ENCODE measurements at regions not wholly inside any gene's neighbourhood (a gene's known extent, or its start where the extent isn't known, plus 50 kb on each side); places are given as distances from the start of the nearest gene placed in this dataset.

DNA sequence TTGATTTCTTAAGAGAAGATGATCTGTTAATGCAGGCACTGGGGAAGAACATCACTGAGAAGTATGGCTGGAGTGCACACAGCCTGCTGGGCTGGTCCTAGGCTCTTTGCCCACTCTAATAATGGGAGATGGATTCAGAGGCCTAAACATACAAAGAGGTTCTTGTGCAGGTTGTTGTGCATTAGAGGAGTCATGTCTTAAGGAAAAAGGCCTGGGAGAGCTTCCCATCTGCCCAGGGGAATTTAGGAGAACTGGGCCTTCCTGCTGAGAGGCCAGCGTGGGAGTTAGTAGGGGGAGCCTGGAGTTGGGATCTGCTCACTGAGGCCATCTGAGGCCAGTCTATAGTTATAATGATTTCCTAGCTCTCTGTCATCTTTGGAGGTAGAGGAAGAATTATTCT, 126.7 kb downstream of the TLR5 start:
- Histone ChIP-seq H3K27me3 (replicated peaks in 1 of 4; ENCODE audit: control insufficient read depth in 3 of 4, extremely low read depth in 1 of 4, insufficient read depth in 3 of 4, low read length in 3 of 4) (no peaks in the 10 kb centered on the region), H3K4me2 (ENCODE audit: insufficient read depth in 1 of 2, low read depth in 2 of 2, low read length in 2 of 2) (no peak overlapping the region), H4K91ac (replicated peaks; ENCODE audit: insufficient read length, low read length) (no peak overlapping the region), H2AK5ac (ENCODE audit: low read depth, low read length) (no peak overlapping the region), H2BK15ac (ENCODE audit: low read length) (no peak overlapping the region), H2BK12ac (ENCODE audit: low read depth, low read length) (no peak overlapping the region), H3K56ac (replicated peaks; ENCODE audit: insufficient read length, low read depth, low read length) (no peak overlapping the region), H3K4me1 (replicated peaks in 1 of 4; ENCODE audit: control insufficient read depth in 3 of 4, insufficient read depth in 4 of 4, low read length in 3 of 4) (peaks cover 2 to 16% (median 5%) of the 10 kb centered on the region in 4 experiments), H3K18ac (ENCODE audit: extremely low read depth, low read length) (no peak overlapping the region), H3K23me2 (ENCODE audit: low read depth, low read length) (no peaks in the 10 kb centered on the region), H3K9me3 (ENCODE audit: insufficient read depth in 2 of 2, low read depth in 1 of 2, low read length in 1 of 2) (no peaks in the 10 kb centered on the region), H3K23ac (ENCODE audit: insufficient read length) (no peak overlapping the region), H2BK20ac (ENCODE audit: low read length) (no peak overlapping the region), H2AFZ (ENCODE audit: low read length) (no peak overlapping the region), H3K79me2 (ENCODE audit: control insufficient read depth in 1 of 2, insufficient read depth in 2 of 2, low read length in 2 of 2) (no peaks in the 10 kb centered on the region; a peak in 1 of 4 replicates), H4K20me1 (replicated peaks in 1 of 2; ENCODE audit: control insufficient read depth in 1 of 2, insufficient read depth in 2 of 2, low read length in 2 of 2) (peaks cover 2% of the 10 kb centered on the region in 2 experiments), H4K8ac (ENCODE audit: extremely low read depth, insufficient read depth, low read length) (no peak overlapping the region), H3K4ac (replicated peaks; ENCODE audit: insufficient read length, low read depth, low read length) (no peak overlapping the region), H3K4me3 (ENCODE audit: extremely low read depth in 1 of 4, insufficient read depth in 2 of 4, low read depth in 3 of 4, low read length in 4 of 4) (no peak overlapping the region), H3K27ac (ENCODE audit: low read depth, low read length) (no peak overlapping the region), H4K5ac (ENCODE audit: insufficient read length, low read depth, low read length) (no peak overlapping the region), H3K79me1 (ENCODE audit: low read depth, low read length) (peaks cover 3% of the 10 kb centered on the region), H3K36me3 (ENCODE audit: control insufficient read depth in 2 of 4, insufficient read depth in 4 of 4, low read length in 3 of 4) (peaks cover 16 to 74% (median 38%) of the 10 kb centered on the region in 4 experiments), H2BK5ac (ENCODE audit: low read depth, low read length) (no peak overlapping the region), H2BK120ac (replicated peaks; ENCODE audit: low read depth, low read length) (no peak overlapping the region), H3K9ac (replicated peaks in 1 of 4; ENCODE audit: extremely low read depth in 1 of 4, low read depth in 3 of 4, low read length in 3 of 4) (no peak overlapping the region), H3K14ac (ENCODE audit: insufficient read length) (no peak overlapping the region)
- ChIA-PET CTCF (ENCODE audit: partially characterized antibody) (interaction anchor here (0.6 to 1.9 kb wide), 5 partner anchors 14 to 213 kb away, joined by 3 to 6 read pairs (median 4); no protein-coding TSS in a partner anchor), POLR2A (ENCODE audit: partially characterized antibody) (interaction anchor here (0.8 to 6.6 kb wide), 16 partner anchors 8 to 212 kb away, joined by 3 to 41 read pairs (median 4); no protein-coding TSS in a partner anchor)
- no peak for DNase-seq (ENCODE audit: low read depth in 1 of 2, low spot score in 2 of 2)
- no peak for TF ChIP-seq FOSL1 (IDR thresholded peaks at IDR 0.05; ENCODE audit: insufficient read depth, low read depth, low read length)
- TF ChIP-seq POLR2A (IDR thresholded peaks at IDR 0.05; ENCODE audit: control extremely low read depth in 1 of 2, low read depth in 2 of 2, low read length in 2 of 2): peak in 1 of 2 experiments; percentile 48; a peak in 2 of 3 replicates
- FAIRE-seq: no peak
- WGBS, 2 experiments (ENCODE audit: extremely low coverage in 1 of 2, insufficient coverage in 1 of 2, insufficient read length in 1 of 2, insufficient replicate concordance in 2 of 2, low coverage in 1 of 2, low lambda C conversion rate in 2 of 2, missing lambda C conversion rate in 1 of 2): 81% methylated on average over 1 of the region's 1 CpG; no CpG with 5 or more reads in 1 of the 2 experiments
